Uterus (tissue), 2 donors: ENCODE measurements at regions not wholly inside any gene's neighbourhood (a gene's known extent, or its start where the extent isn't known, plus 50 kb on each side); places are given as distances from the start of the nearest gene placed in this dataset.

Experiments
- POLR2A ChIP-seq, 2 donors: fragments of 450-650 bp; IDR thresholded peaks; one replicate each; pipeline ENCODE4 v1.6.1; 2016; ENCODE audit warnings: antibody characterized with exemption in 2 of 2, mild to moderate bottlenecking in 1 of 2, moderate library complexity in 1 of 2
- TF ChIP-seq, protein P1 (sequence below), 4 experiments: fragments of 200-600 bp in 2 of 4; fragments of 450-650 bp in 2 of 4; sonication (generic) in 2 of 4; IDR thresholded peaks; one replicate each; pipeline ENCODE4 v1.5.1; 2016 to 2019; ENCODE audit warnings: antibody characterized with exemption in 4 of 4, mild to moderate bottlenecking in 2 of 4, moderate library complexity in 1 of 4

DNA sequence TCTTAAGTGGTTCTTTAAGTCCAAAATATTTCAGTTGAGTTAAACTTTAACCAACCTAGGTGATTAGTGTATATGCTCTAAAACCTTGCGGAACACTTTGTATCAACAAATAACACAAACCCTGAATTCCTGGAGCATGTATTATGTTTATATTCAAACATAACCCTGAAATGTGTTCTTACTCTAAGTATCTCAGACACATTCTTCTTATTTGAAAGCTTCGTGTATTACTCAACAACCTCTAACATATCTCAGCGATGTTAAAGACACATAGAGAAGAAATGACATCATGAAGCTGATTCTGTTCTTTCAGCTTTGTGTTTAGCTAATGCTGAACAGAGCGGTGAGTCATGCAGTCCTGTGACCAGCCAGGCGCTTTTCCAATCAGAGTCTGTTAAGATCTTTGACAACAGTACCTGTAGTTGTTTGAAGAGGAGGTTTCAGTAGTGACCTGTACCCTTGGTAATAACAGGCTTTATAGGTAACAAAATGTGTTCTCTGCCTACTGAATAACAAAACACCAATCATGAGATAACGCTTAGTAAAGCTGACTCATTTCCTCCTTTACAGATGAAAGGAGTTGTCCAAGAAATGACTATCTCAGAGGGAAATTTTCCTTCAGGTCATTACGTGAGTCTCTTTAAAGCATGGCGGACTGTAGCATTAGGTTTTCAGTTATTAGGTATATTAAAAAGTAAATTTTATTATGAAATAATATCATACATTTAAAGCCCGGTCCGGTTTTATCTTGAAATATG, 67.3 kb upstream of the KLF6 start:
- TF ChIP-seq, protein P1, sequence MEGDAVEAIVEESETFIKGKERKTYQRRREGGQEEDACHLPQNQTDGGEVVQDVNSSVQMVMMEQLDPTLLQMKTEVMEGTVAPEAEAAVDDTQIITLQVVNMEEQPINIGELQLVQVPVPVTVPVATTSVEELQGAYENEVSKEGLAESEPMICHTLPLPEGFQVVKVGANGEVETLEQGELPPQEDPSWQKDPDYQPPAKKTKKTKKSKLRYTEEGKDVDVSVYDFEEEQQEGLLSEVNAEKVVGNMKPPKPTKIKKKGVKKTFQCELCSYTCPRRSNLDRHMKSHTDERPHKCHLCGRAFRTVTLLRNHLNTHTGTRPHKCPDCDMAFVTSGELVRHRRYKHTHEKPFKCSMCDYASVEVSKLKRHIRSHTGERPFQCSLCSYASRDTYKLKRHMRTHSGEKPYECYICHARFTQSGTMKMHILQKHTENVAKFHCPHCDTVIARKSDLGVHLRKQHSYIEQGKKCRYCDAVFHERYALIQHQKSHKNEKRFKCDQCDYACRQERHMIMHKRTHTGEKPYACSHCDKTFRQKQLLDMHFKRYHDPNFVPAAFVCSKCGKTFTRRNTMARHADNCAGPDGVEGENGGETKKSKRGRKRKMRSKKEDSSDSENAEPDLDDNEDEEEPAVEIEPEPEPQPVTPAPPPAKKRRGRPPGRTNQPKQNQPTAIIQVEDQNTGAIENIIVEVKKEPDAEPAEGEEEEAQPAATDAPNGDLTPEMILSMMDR (IDR thresholded peaks at IDR 0.05): no peak
- peak; percentile 27 to 53 for TF ChIP-seq POLR2A (IDR thresholded peaks at IDR 0.05)
